Stimulated activated CD8-positive, alpha-beta memory T cell treated with anti-CD3 and anti-CD28 coated beads, Interleukin-7, amount 100 ng/mL, for 4 hours (primary cell): ENCODE measurements at regions not wholly inside any gene's neighbourhood (a gene's known extent, or its start where the extent isn't known, plus 50 kb on each side); places are given as distances from the start of the nearest gene placed in this dataset.

ENCODE experiments used
- DNase-seq, 2 donors: peaks; one replicate each; pipeline ENCODE4 v3.0.0-alpha.2; 2020; ENCODE audit warnings: low read depth in 2 of 2

GRCh38 chr3:34783876-34784275, 855.4 kb upstream of the ARPP21 start:
- no peak for DNase-seq

- DNase-seq = no peak
These were observed 846.3 kb upstream of the ARPP21 start for GRCh38 chr3:34793057-34793456.

- no peak for DNase-seq
These were observed 831.7 kb upstream of the ARPP21 start for GRCh38 chr3:34807611-34808010.

GRCh38 chr3:34808287-34808686, 831.0 kb upstream of the ARPP21 start:
- no peak for DNase-seq

- DNase-seq = no peak
These were observed 810.5 kb upstream of the ARPP21 start for GRCh38 chr3:34828847-34829246.

- no peak for DNase-seq
These were observed 806.3 kb upstream of the ARPP21 start for GRCh38 chr3:34832865-34833508.

- DNase-seq = no peak
These were observed 801.2 kb upstream of the ARPP21 start for GRCh38 chr3:34837848-34838741.

GRCh38 chr3:34842706-34843480, 796.4 kb upstream of the ARPP21 start:
- no peak for DNase-seq

- DNase-seq = no peak
These were observed 795.1 kb upstream of the ARPP21 start for GRCh38 chr3:34844323-34844620.

GRCh38 chr3:34851137-34851536, 788.2 kb upstream of the ARPP21 start:
- no peak for DNase-seq

GRCh38 chr3:34852844-34853439, 786.4 kb upstream of the ARPP21 start:
- DNase-seq = no peak

- DNase-seq = no peak
These were observed 783.0 kb upstream of the ARPP21 start for GRCh38 chr3:34856081-34856947.

GRCh38 chr3:34858067-34858660, 781.2 kb upstream of the ARPP21 start:
- no peak for DNase-seq

- no peak for DNase-seq
These were observed 779.6 kb upstream of the ARPP21 start for GRCh38 chr3:34859746-34860145.

- DNase-seq = no peak
These were observed 776.9 kb upstream of the ARPP21 start for GRCh38 chr3:34862456-34862855.

GRCh38 chr3:34863485-34863884, 775.8 kb upstream of the ARPP21 start:
- no peak for DNase-seq

- no peak for DNase-seq
These were observed 775.3 kb upstream of the ARPP21 start for GRCh38 chr3:34864011-34864410.

- no peak for DNase-seq
These were observed 774.0 kb upstream of the ARPP21 start for GRCh38 chr3:34865346-34865745.

- no peak for DNase-seq
These were observed 770.4 kb upstream of the ARPP21 start for GRCh38 chr3:34868935-34869334.

GRCh38 chr3:34869696-34870095, 769.6 kb upstream of the ARPP21 start:
- DNase-seq = no peak

GRCh38 chr3:34872406-34872805, 766.9 kb upstream of the ARPP21 start:
- DNase-seq = no peak
